ENCODE measurements at regions not wholly inside any gene's neighbourhood (a gene's known extent, or its start where the extent isn't known, plus 50 kb on each side); places are given as distances from the start of the nearest gene placed in this dataset.

DNA sequence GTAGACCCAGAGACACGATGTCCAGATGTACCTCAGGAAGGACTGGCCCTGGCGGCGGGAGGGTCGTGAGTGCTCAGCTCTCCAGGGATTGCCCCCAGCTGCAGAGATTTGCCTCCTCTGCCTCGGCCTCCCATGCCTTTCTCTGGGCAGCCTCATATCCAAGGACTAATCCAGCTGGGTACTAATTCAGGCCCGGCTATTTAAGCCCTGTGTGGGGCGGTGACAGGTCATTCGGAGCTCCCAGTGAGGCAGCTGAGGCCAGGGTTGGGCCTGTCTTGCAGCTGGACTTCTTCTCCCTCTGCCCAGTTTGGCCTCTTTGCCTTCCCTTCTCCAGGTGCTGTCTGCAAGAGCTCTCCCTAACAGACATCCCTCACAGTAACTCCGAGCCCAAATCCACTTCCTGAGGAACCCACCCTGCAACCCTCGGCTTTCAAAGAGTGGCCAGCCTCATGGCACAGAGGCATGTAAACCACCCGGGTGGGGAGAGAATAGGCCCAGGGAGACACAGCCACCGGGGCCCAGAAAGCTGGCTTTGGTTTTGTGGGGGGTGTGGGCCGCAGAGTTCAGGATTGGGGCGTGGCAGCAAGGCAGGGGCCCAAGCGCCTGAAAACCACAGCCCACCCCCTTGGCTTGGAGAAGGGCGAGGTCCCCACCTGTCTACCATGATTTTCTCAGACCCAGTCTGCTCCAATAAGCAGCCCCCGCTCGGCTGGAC, 85.8 kb downstream of the PPCDC start:
- intact Hi-C loops (cut with DNase I; ENCODE audit: low total_unique reads): no loop called here
- no peak for TF ChIP-seq CTCF (IDR thresholded peaks at IDR 0.05)
- TF ChIP-seq POLR2A (IDR thresholded peaks at IDR 0.05): no peak
- H3K4me1 ChIP-seq: peaks cover 4% of the 10 kb centered on the region
- DNase-seq: no peak
- WGBS, 2 donors: 87 to 88% methylated on average over 12 to 18 of the region's 18 CpGs
- no peaks in the 10 kb centered on the region for H3K9me3 ChIP-seq
- no peaks in the 10 kb centered on the region for H3K36me3 ChIP-seq (ENCODE audit: low read depth, missing control alignments)
- no peak overlapping the region for H3K27ac ChIP-seq
- no peak overlapping the region for H3K4me3 ChIP-seq
- H3K27me3 ChIP-seq: no peaks in the 10 kb centered on the region

GRCh38 chr15:75109736-75110130, 86.3 kb downstream of the PPCDC start:
- H3K9me3 ChIP-seq: no peaks in the 10 kb centered on the region
- intact Hi-C loops (cut with DNase I; ENCODE audit: low total_unique reads): no loop called here
- H3K27me3 ChIP-seq: no peaks in the 10 kb centered on the region
- TF ChIP-seq CTCF (IDR thresholded peaks at IDR 0.05) (no peak), POLR2A (IDR thresholded peaks at IDR 0.05) (no peak)
- no peak overlapping the region for H3K27ac ChIP-seq
- H3K4me3 ChIP-seq: no peak overlapping the region
- H3K4me1 ChIP-seq: peaks cover 4% of the 10 kb centered on the region
- no peak for DNase-seq
- 88 to 100% methylated on average over 1 to 7 of the region's 7 CpGs for WGBS, 2 donors
- H3K36me3 ChIP-seq (ENCODE audit: low read depth, missing control alignments): no peaks in the 10 kb centered on the region

- Histone ChIP-seq H3K27me3 (no peaks in the 10 kb centered on the region), H3K27ac (no peak overlapping the region), H3K4me1 (no peaks in the 10 kb centered on the region), H3K9me3 (no peaks in the 10 kb centered on the region), H3K4me3 (no peak overlapping the region), H3K36me3 (ENCODE audit: low read depth, missing control alignments) (no peaks in the 10 kb centered on the region)
- WGBS, 2 donors: 94 to 96% methylated on average over 4 of the region's 4 CpGs
- intact Hi-C loops (cut with DNase I; ENCODE audit: low total_unique reads): no loop called here
- DNase-seq: no peak
- TF ChIP-seq POLR2A (IDR thresholded peaks at IDR 0.05) (no peak), CTCF (IDR thresholded peaks at IDR 0.05) (no peak)
Measured at GRCh38 chr15:75112278-75112847, 89.0 kb downstream of the PPCDC start.

DNA sequence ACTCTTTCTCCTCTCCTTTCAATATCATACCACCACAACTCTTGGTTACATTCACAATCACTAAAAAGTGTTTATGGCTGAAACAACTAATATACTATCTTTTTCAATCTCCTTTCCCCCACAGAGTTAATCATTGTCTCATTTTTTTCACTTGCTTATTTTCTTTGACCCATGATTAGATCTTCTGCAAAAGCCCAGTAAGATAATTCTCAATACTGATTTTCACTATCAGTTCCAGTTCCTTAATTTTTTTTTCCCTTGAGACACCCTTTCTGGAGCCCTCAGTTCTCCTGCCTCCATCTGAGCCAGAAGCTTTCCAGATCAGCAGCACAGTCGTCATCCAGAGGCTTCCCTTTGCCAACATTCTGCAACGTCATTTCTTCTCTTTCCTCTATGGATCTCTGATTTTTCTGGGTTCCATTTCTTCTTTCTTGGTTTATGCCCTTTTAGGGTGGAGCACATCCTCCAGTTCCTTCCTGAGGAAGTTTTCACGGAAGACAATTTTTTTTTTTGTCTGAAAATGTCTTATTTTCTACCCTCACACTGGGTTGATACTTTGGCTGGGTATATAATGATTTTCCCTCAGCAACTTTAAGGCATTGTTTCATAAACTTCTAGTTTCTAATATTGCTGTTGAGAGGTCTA, 88.7 kb upstream of the C15orf39 start:
- no peaks in the 10 kb centered on the region for H3K27me3 ChIP-seq
- intact Hi-C loops (cut with DNase I; ENCODE audit: low total_unique reads): no loop called here
- TF ChIP-seq CTCF (IDR thresholded peaks at IDR 0.05) (no peak), POLR2A (IDR thresholded peaks at IDR 0.05) (no peak)

More for the DNA sequence above, 88.7 kb upstream of the C15orf39 start:
- H3K9me3 ChIP-seq: no peaks in the 10 kb centered on the region
- H3K36me3 ChIP-seq (ENCODE audit: low read depth, missing control alignments): no peaks in the 10 kb centered on the region
- H3K27ac ChIP-seq: no peak overlapping the region
- no peak overlapping the region for H3K4me3 ChIP-seq
- no peak for DNase-seq
- H3K4me1 ChIP-seq: no peaks in the 10 kb centered on the region
- 60 to 62% methylated on average over 3 of the region's 3 CpGs for WGBS, 2 donors
